ENCODE measurements at regions not wholly inside any gene's neighbourhood (a gene's known extent, or its start where the extent isn't known, plus 50 kb on each side); places are given as distances from the start of the nearest gene placed in this dataset.

DNA sequence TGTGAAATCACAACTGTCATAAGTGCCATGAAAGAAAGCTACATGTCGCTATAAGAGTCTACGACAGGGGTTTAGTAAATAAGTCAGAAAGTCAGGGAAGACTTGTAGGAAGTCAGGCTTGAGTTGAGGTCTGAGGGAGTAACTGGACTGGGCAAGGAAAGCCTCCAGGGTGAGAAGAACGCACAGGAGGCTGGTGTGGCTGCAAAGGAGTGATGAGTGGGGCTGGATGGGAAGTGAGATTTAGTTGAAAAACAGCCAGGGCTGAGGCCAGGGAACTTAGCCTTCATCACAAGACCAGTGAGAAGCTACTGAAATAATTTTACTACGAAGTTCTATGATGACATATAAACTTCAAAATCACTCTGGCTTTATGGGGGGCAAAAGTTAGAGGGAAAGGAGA is 763.7 kb upstream of the PHF14 start:
- TF ChIP-seq FOS (IDR thresholded peaks at IDR 0.05; ENCODE audit: low read depth, low read length) (no peak), MXI1 (IDR thresholded peaks at IDR 0.05; ENCODE audit: borderline replicate concordance, low read depth, low read length) (no peak), MAFK (IDR thresholded peaks at IDR 0.05; ENCODE audit: low read depth, low read length) (no peak)
- TF ChIP-seq, protein P1, sequence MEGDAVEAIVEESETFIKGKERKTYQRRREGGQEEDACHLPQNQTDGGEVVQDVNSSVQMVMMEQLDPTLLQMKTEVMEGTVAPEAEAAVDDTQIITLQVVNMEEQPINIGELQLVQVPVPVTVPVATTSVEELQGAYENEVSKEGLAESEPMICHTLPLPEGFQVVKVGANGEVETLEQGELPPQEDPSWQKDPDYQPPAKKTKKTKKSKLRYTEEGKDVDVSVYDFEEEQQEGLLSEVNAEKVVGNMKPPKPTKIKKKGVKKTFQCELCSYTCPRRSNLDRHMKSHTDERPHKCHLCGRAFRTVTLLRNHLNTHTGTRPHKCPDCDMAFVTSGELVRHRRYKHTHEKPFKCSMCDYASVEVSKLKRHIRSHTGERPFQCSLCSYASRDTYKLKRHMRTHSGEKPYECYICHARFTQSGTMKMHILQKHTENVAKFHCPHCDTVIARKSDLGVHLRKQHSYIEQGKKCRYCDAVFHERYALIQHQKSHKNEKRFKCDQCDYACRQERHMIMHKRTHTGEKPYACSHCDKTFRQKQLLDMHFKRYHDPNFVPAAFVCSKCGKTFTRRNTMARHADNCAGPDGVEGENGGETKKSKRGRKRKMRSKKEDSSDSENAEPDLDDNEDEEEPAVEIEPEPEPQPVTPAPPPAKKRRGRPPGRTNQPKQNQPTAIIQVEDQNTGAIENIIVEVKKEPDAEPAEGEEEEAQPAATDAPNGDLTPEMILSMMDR (conservative IDR thresholded peaks at IDR 0.05; ENCODE audit: low read depth, low read length), result no peak

Measured in IMR-90 (cell line).